ENCODE measurements at regions not wholly inside any gene's neighbourhood (a gene's known extent, or its start where the extent isn't known, plus 50 kb on each side); places are given as distances from the start of the nearest gene placed in this dataset.
"Not testable (repeated sequence)": the region's sequence is repeated elsewhere in the genome, so short reads cannot be mapped to it uniquely, and the experiment has no call there.

DNA sequence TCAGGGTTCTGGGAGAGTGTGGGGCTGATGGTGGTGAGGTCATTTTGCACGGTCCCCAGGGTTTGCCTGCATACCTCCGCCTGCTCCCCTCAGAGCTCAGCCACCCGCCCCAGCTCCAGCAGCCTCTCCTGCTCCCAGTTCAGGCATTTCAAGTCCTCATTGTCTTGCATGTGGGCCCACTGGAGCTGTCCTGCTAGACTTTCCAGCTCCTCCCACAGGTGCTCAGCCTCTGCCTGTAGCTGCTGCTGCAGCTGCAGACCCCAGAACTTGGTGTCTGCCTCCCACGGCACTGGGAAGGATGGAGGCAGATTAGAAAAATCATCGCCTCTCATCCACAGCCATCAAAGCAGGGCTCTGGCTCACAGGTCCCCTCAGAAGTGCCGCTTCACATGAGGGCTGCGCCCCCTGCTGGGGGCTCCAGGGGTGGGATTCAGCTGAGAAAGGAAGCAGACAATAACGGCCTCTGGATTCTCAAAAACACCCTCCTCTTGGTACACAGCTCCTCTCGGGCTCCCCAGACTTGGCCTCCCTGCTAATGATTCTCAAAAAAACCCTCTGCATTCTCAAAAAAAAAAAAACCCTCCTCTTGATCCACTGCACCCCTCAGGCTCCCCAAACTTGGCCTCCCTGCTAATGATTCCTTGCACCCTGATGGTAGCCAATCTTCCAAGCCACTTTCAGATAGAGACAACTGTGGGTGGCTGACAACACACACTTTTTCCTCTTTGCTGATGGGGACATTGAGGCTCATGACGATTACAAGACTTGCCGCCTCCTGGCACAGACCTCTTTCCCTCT is 89.3 kb upstream of the C2CD4B start:
- H3K4me3 ChIP-seq (ENCODE audit: low read length): no peak overlapping the region
- TF ChIP-seq ZNF274 (IDR thresholded peaks at IDR 0.05; ENCODE audit: low read depth, low read length): no peak

DNA sequence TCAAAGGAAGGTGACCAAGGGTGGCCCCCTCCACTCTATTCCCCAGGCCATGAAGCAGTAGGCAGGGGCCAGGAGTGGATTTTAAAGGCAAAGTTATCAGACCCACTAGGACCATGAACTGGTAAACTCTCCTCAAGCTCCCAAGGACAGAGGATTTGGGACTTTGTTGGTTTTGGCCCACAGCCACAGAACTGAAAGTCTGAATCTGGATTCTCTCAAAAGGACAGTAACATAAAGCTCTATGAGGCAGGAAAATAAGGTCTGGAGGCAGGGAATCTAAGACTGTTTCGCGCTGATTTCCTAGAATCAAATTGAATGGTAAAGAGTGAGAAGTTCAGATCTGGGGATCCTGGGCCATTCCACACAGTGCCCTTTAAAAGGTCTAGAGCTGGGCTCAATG is 91.3 kb upstream of the C2CD4B start:
- H3K4me3 ChIP-seq (ENCODE audit: low read length): not testable (repeated sequence)

DNA sequence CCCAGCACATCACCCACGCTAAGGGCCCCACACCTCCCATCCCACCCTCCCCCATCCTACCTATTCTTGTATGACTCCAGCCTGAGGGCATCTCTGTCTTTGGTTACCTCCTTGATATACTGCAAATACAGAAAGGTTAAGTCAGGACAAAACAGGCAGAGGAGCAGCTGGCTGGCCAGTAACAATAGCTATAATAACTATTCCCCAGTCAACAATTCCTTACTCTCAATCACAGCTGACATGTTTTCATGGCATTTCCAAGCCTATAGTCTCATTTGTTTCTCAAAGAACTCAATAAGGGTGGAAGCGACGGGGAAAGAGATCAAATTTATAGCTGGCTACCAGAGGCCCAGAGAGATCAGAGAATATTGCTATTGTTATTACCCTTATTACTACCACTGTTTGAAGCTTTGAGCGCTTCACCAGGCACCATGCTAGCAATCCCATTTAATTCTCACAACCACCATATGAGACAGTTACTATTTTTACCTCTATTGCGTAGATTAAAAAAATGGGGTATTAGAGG is 93.0 kb upstream of the C2CD4B start:
- TF ChIP-seq ZNF274 (IDR thresholded peaks at IDR 0.05; ENCODE audit: low read depth, low read length): no peak
- no peak overlapping the region for H3K4me3 ChIP-seq (ENCODE audit: low read length)

DNA sequence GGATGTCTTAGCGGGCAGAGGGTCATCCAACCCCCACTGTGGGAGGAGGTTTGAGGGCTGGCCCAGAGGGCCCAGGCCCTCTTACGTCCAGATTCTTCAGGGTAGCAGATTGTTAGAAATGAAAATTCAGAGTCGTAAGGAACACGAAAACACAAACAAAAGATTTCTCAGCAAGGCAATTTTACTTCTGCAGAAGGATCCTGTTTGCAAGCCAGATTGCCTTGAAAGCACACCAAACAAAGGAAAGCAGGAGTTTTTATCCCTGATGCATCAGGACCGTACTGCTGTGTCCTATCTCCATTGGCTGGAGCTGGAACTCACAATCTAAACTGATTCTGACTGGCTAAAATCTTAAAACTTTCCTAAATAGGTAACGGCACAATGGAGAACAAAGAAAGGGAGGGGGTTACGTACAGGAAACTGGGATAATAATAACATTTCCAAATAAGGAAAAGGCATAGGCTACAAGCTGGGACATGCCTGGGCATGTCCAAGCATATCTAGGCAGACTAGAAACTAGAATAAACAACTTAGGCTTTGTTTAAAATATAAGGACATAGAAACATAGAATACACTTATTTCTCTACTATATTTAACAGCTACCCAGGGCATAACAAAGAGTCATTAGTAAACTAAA is 97.3 kb upstream of the C2CD4B start:
- no peak overlapping the region for H3K4me3 ChIP-seq (ENCODE audit: low read length)
- TF ChIP-seq ZNF274 (IDR thresholded peaks at IDR 0.05; ENCODE audit: low read depth, low read length): no peak

DNA sequence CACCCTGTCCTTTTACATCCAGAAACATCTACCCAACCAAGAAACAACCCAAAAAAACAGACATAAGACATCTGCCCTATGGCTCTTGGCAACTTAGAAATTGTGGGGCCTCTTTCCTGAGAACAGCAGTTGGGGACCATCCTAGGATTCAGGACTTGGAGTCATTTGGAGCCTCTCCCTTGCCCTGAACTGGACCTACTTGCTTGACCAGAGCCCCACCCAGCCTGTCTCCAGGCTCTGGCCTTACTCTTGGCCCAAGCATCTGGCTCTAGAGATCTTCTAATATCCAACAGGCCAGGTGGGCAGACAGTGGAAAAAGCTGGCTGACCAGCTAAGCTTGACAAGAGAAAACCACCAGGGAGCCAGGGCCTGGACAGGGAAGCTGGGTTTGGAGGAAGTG is 99.1 kb upstream of the C2CD4B start:
- no peak overlapping the region for H3K4me3 ChIP-seq (ENCODE audit: low read length)
- TF ChIP-seq ZNF274 (IDR thresholded peaks at IDR 0.05; ENCODE audit: low read depth, low read length): no peak

DNA sequence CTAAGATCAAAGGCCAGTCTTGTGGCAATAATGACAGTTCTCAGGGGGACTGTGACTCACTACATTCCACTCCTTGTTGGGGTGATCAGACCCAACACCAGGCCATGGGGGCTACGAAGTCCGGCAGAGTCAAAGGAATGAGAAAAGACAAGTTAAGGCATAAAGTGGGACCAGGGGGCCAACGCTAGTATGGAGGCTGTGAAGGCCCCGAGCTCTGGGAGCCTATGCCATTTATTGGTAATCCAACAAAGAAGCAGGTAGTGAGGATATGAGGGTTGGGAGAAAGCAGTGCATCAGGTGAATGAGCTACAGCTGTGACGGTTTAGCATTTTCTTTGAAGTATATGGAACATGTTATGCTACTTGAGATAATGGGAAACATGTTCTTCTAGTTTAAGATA is 104.4 kb upstream of the C2CD4B start:
- TF ChIP-seq ZNF274 (IDR thresholded peaks at IDR 0.05; ENCODE audit: low read depth, low read length): no peak
- no peak overlapping the region for H3K4me3 ChIP-seq (ENCODE audit: low read length)

DNA sequence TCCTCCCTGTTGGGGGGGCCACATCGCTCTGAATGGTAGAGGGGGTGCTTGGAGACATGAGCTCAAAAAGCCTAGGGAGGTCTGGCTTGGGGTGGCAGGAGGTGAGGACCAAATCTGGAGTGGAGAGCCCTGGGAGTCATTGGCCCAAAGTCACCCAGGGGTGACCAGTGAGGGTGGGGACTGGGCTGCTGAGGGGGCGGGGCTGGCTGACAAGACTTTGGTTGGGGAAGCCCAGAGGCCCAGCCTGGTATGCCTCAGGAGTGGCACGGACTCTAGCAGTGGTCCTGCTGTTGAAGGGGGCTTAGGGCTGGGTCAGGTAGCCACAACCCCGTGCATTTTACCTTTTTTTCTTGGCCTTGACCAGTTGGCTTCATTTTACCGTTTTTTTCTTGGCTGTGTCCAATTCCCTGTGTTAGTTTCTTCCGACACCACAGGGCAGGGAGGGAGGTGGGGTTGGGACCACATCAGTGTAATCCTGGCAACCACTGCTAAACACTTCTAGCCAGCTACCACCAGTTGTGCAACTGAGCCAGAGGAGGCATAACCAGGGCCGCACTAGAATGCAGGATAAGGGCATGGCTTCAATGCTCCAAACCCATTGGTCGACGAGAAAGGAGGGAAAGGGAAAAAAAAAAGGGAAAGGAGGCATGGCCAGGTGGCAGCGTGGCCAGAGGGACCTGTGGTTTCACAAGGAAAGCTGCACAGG is 105.3 kb upstream of the C2CD4B start:
- no peak overlapping the region for H3K4me3 ChIP-seq (ENCODE audit: low read length)
- no peak for TF ChIP-seq ZNF274 (IDR thresholded peaks at IDR 0.05; ENCODE audit: low read depth, low read length)

DNA sequence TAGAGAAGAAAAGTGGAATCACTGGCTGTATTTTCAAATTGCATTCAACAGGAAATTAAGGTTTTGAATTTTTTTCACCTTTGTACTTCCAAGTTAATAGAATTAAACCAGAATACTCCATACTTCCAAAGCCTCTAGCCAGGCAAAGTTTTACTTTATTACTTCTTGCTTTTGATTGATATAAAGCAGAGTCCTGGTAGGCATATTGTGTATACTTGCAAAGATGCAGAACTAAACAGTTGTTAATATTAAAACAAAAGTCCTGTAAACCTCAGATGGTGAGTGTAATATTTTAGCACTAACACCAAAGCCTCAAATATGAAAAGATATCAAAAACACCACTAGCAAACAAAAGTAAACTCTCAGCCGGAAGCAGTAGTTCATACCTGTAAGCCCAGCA is 107.2 kb upstream of the C2CD4B start:
- H3K4me3 ChIP-seq (ENCODE audit: low read length): no peak overlapping the region
- TF ChIP-seq ZNF274 (IDR thresholded peaks at IDR 0.05; ENCODE audit: low read depth, low read length): no peak

DNA sequence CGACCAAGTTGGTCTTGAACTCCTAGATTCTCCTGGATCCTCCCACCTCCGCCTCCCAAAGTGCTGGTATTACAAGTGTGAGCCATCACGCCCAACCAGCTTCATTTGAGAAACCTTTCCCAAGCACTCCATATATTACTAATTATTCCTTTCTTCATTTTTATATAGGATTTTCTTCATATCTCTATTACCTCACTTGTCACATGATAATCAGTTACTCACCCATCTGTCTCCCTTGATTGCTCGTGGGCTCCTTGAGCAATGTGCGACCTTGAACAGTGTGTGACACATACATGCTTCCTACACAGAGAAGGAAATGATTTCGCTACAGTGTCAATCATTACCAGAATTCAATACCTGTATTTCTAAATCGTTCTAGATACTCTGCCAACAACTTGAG is 110.7 kb upstream of the C2CD4B start:
- no peak for TF ChIP-seq ZNF274 (IDR thresholded peaks at IDR 0.05; ENCODE audit: low read depth, low read length)
- no peak overlapping the region for H3K4me3 ChIP-seq (ENCODE audit: low read length)

DNA sequence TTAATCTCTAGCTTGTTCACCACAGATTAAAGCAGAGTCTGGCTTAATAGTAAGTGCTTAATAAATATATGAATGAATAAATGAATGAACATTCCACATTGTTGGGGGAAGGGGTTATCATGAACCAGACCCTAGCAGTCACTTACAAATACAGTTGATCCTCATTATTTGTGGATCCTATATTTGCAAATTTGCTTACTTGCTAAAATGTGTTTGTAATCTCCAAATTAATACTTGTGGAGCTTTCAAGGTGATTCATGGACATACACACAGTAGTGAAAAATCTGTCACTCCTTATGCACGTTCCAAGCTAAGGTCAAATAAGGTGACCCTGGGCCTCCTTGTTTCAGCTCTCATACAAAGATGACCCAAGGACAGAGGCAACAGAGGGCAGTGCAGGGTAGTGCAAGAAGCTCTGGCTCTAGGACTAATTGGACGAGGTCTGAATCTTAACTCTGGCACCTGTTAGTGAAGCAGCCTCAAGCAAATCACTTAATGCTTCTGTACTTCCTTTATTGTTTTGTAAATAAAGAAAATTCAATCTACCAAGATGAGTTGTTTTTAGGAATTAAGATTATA is 112.8 kb upstream of the C2CD4B start:
- no peak overlapping the region for H3K4me3 ChIP-seq (ENCODE audit: low read length)
- TF ChIP-seq ZNF274 (IDR thresholded peaks at IDR 0.05; ENCODE audit: low read depth, low read length): no peak

DNA sequence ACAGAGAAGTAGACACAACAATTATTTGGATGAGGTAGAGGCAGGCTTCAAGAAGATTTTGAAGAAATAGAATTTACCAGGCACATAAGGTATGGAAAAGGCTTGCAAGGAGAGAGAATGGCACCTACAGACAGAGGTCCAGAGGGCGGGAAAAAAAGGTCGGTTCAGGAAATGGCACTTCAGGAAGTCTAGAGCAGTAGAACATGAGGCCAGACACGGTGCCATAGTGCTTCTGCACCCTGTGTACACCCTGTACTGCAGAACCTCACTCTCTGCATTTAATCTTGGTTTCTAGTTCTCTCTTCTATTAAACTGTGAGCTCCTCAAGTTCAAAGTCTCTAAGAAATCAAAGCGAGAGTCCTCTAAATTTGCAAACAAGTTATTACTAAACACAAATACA is 113.4 kb upstream of the C2CD4B start:
- no peak for TF ChIP-seq ZNF274 (IDR thresholded peaks at IDR 0.05; ENCODE audit: low read depth, low read length)
- H3K4me3 ChIP-seq (ENCODE audit: low read length): no peak overlapping the region

DNA sequence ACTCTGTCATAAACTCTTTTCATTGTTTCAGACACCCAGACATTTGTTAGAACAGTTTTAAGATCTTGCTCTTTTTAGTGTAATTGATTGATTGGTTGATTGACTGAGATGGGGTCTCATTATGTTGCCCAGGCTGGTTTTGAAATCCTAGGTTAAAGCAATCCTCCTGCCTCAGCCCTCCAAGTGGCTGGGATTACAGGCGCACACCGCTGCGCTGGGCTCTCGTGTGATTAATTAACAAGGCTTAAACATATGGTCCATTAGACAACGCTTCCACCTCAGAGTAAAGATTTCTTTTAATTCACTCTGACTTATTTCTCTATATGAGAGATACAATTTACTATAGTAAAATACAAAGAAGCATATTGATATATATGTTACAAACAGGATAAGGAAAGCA is 114.0 kb upstream of the C2CD4B start:
- H3K4me3 ChIP-seq (ENCODE audit: low read length): no peak overlapping the region
- TF ChIP-seq ZNF274 (IDR thresholded peaks at IDR 0.05; ENCODE audit: low read depth, low read length): no peak

DNA sequence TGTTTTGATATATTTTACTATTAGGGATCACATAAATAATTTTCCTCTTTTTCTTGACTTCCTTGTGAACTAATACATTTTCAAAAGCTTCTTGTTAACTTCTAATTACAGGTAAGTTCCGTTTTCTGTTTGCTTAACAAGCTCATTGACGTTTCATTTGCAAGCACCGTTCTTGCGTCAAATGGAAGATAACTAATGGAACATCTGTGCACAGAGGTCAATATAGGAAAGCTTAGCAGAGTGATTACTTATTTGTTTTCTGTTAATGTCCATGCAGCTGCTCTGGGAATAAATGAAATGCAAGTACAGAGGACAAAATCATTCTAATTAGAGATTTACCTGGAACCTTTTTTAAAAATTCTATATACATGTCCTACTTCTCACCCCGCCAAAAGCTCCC is 115.5 kb upstream of the C2CD4B start:
- TF ChIP-seq ZNF274 (IDR thresholded peaks at IDR 0.05; ENCODE audit: low read depth, low read length): no peak
- no peak overlapping the region for H3K4me3 ChIP-seq (ENCODE audit: low read length)

DNA sequence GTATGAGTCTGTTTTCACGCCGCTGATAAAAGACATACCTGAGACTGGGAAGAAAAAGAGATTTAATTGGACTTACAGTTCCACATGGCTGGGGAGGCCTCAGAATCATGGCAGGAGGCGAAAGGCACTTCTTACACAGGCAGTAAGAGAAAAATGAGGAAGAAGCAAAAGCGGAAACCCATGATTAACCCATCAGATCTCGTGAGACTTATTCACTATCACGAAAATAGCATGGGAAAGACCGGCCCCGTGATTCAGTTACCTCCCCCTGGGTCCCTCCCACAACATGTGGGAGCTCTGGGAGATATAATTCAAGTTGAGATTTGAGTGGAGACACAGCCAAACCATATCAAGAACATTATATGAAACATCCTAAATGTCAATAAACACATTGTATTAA is 116.7 kb upstream of the C2CD4B start:
- H3K4me3 ChIP-seq (ENCODE audit: low read length): not testable (repeated sequence)
